NT2/D1 (cell line): ENCODE measurements at regions not wholly inside any gene's neighbourhood (a gene's known extent, or its start where the extent isn't known, plus 50 kb on each side); places are given as distances from the start of the nearest gene placed in this dataset.

ENCODE experiments used
- DNase-seq: peaks from one replicate; pipeline ENCODE4 v3.0.0-alpha.2; 2011; ENCODE audit warnings: low read depth, low spot score
- H3K27me3 ChIP-seq: 2 replicates; pipeline ENCODE4 v1.6.0; 2011; ENCODE audit warnings: mild to moderate bottlenecking; ENCODE audit not compliant: insufficient read length, insufficient read depth
- H3K36me3 ChIP-seq: 2 replicates; pipeline ENCODE4 v1.6.1; 2011; ENCODE audit warnings: mild to moderate bottlenecking, low read length, mixed read lengths; ENCODE audit not compliant: insufficient read depth, insufficient read length
- H3K4me1 ChIP-seq: 2 replicates; pipeline ENCODE4 v1.5.1; 2011; ENCODE audit not compliant: insufficient read depth, insufficient read length
- H3K4me3 ChIP-seq: 2 replicates; pipeline ENCODE4 v1.5.1; 2011; ENCODE audit warnings: low read depth; ENCODE audit not compliant: insufficient read length
- H3K9ac ChIP-seq: 2 replicates; pipeline ENCODE4 v1.6.0; 2011; ENCODE audit warnings: low read depth; ENCODE audit not compliant: insufficient read length
- H3K9me3 ChIP-seq: 2 replicates; pipeline ENCODE4 v1.5.1; 2011; ENCODE audit warnings: mild to moderate bottlenecking, low read length; ENCODE audit not compliant: insufficient read depth
- SUZ12 ChIP-seq: IDR thresholded peaks from 2 replicates; pipeline ENCODE4 v1.6.1; 2011; ENCODE audit not compliant: insufficient read length, insufficient read depth; ENCODE audit errors: extremely low read depth
- YY1 ChIP-seq: IDR thresholded peaks from 2 replicates; pipeline ENCODE4 v1.6.1; 2011; ENCODE audit not compliant: insufficient read length, insufficient read depth
- ZNF274 ChIP-seq: IDR thresholded peaks from 2 replicates; pipeline ENCODE4 v1.6.1; 2011; ENCODE audit warnings: mild to moderate bottlenecking, low read depth, low read length

DNA sequence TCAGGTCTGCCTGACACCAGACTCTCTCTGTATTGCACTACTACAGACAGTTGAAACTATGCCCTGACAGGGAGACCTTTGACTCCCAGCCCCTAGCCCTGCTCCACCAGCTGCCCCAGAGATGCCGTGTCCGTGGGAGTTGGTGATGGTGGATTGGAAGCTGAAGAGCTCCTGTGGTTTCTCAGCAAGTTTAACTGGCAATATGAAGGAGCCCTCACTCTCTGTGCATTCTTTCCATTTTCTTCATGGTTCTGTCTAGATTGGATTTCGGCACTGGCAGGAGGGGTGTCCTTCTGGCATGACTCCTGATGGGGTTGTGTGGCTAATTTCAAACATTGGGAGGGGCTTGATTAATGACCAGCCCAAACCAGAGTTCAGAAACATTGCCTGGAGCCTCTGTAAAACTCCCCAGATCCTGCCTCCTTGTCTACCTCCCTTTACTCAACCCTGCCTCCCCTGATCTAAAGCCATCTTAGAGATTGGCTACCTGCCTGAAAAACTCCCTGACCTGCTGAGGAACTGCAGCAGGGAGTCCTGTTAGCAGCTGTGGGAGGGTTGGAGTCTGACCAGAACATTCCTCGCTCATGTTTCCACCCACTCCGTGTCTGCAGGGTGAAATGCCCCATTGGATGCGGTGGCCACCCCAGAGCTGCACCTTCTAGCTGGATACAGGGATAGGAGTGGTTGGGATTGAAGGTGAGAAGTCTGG, 206.9 kb upstream of the SPRED2 start:
- H3K27me3 ChIP-seq: no peaks in the 10 kb centered on the region
- H3K9me3 ChIP-seq: no peaks in the 10 kb centered on the region
- DNase-seq: no peak
- H3K4me1 ChIP-seq: no peaks in the 10 kb centered on the region
- no peaks in the 10 kb centered on the region for H3K36me3 ChIP-seq
- no peak overlapping the region for H3K4me3 ChIP-seq
- H3K9ac ChIP-seq: no peak overlapping the region
- TF ChIP-seq SUZ12: no peak
- no peak for TF ChIP-seq ZNF274
- no peak for TF ChIP-seq YY1

GRCh38 chr2:65638443-65638842, 206.0 kb upstream of the SPRED2 start:
- H3K4me3 ChIP-seq: no peak overlapping the region
- no peaks in the 10 kb centered on the region for H3K36me3 ChIP-seq
- no peak for DNase-seq
- no peaks in the 10 kb centered on the region for H3K27me3 ChIP-seq
- H3K4me1 ChIP-seq: no peaks in the 10 kb centered on the region
- TF ChIP-seq ZNF274 (no peak), SUZ12 (no peak), YY1 (no peak)
- H3K9ac ChIP-seq: no peak overlapping the region
- no peaks in the 10 kb centered on the region for H3K9me3 ChIP-seq

DNA sequence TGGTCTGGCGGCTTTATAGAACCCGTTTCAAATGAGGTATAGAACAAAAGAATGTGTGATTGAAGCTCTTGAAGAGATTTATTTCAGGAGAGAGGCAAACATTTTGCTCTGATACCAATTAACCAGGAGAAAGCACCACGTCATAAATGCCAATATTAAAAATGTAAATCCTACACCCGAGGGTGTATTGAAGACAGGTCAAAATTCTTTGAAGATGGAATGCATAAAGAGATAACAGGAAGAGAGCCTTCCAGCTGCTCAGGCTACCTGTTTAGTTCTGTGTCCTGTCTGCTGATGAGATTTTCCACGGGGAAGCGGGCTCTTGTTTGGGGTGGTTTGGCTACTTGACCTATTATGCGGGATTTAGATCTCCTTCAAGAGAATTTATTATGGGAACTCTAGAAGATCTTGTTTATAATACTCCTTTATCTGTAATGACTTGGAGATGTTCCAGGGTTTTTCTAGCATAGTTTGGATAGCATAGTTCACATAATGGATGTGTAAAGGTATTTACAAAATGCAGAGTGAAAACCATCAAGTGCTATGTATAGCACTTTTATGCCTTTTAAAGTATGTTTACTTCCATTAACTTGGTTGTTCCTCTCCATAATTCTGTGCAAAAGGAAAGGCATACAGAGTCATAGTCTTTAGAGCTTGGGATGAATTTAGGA, 204.5 kb upstream of the SPRED2 start:
- Histone ChIP-seq H3K27me3 (no peaks in the 10 kb centered on the region), H3K36me3 (no peaks in the 10 kb centered on the region), H3K4me1 (no peaks in the 10 kb centered on the region), H3K4me3 (no peak overlapping the region), H3K9ac (no peak overlapping the region), H3K9me3 (no peaks in the 10 kb centered on the region)
- TF ChIP-seq ZNF274 (no peak), SUZ12 (no peak), YY1 (no peak)
- DNase-seq: no peak

GRCh38 chr2:65636024-65636423, 203.6 kb upstream of the SPRED2 start:
- Histone ChIP-seq H3K36me3 (no peaks in the 10 kb centered on the region), H3K4me1 (no peaks in the 10 kb centered on the region), H3K9me3 (no peaks in the 10 kb centered on the region), H3K9ac (no peak overlapping the region), H3K4me3 (no peak overlapping the region), H3K27me3 (no peaks in the 10 kb centered on the region)
- no peak for TF ChIP-seq ZNF274
- no peak for TF ChIP-seq YY1
- no peak for TF ChIP-seq SUZ12
- no peak for DNase-seq

GRCh38 chr2:65634304-65634703, 201.9 kb upstream of the SPRED2 start:
- Histone ChIP-seq H3K36me3 (no peaks in the 10 kb centered on the region), H3K27me3 (no peaks in the 10 kb centered on the region), H3K9me3 (no peaks in the 10 kb centered on the region), H3K9ac (no peak overlapping the region), H3K4me1 (no peaks in the 10 kb centered on the region), H3K4me3 (no peak overlapping the region)
- TF ChIP-seq SUZ12 (no peak), ZNF274 (no peak), YY1 (no peak)
- no peak for DNase-seq

- no peak for DNase-seq
Measured at GRCh38 chr2:65630643-65631042, 198.2 kb upstream of the SPRED2 start.

GRCh38 chr2:65628156-65628555, 195.8 kb upstream of the SPRED2 start:
- Histone ChIP-seq H3K27me3 (no peaks in the 10 kb centered on the region), H3K4me1 (no peaks in the 10 kb centered on the region), H3K4me3 (no peak overlapping the region), H3K9me3 (peaks cover 5% of the 10 kb centered on the region; the same call in 1 of the 2 replicates), H3K36me3 (no peaks in the 10 kb centered on the region), H3K9ac (no peak overlapping the region)
- no peak for DNase-seq
- TF ChIP-seq ZNF274: no peak
- no peak for TF ChIP-seq SUZ12
- TF ChIP-seq YY1: no peak

More at GRCh38 chr2:65630643-65631042, 198.2 kb upstream of the SPRED2 start:
- Histone ChIP-seq H3K9me3 (peaks cover 5% of the 10 kb centered on the region; the same call in 1 of the 2 replicates), H3K4me1 (no peaks in the 10 kb centered on the region), H3K4me3 (no peak overlapping the region), H3K9ac (no peak overlapping the region), H3K36me3 (no peaks in the 10 kb centered on the region), H3K27me3 (no peaks in the 10 kb centered on the region)
- no peak for TF ChIP-seq YY1
- no peak for TF ChIP-seq ZNF274
- TF ChIP-seq SUZ12: no peak
